Heart right ventricle (tissue), 16 donors: ENCODE measurements at regions not wholly inside any gene's neighbourhood (a gene's known extent, or its start where the extent isn't known, plus 50 kb on each side); places are given as distances from the start of the nearest gene placed in this dataset.

Experiments used
- ATAC-seq, 8 donors: fragments of 200-7000 bp; cut with Tn5 transposase; one replicate each; pipeline ENCODE4 v1.9.1; 2020; ENCODE audit warnings: mild to moderate bottlenecking in 8 of 8, moderate library complexity in 8 of 8, moderate number of reproducible peaks in 1 of 8
- DNase-seq, 2 donors: peaks; one replicate each; pipeline ENCODE4 v3.0.0-alpha.2; 2020
- H3K27ac ChIP-seq, 10 donors: fragments of 200-600 bp; sonication (generic) in 2 of 10; one replicate each; pipeline versions ENCODE4 v1.5.0 to v1.8.0; 2020 to 2022; ENCODE audit warnings: mild to moderate bottlenecking in 3 of 10
- H3K27me3 ChIP-seq, 7 donors: fragments of 200-600 bp; one replicate each; pipeline ENCODE4 v1.8.0; 2021 to 2022; ENCODE audit warnings: mild to moderate bottlenecking in 2 of 7
- H3K36me3 ChIP-seq, 9 donors: fragments of 200-600 bp; sonication (generic) in 1 of 9; one replicate each; pipeline versions ENCODE4 v1.5.0 to v1.8.0; 2020 to 2022; ENCODE audit warnings: mild to moderate bottlenecking in 2 of 9
- H3K4me1 ChIP-seq, 9 donors: fragments of 200-600 bp; sonication (generic) in 1 of 9; one replicate each; pipeline versions ENCODE4 v1.5.0 to v1.8.0; 2020 to 2022; ENCODE audit warnings: mild to moderate bottlenecking in 4 of 9
- H3K4me3 ChIP-seq, 10 donors: fragments of 200-600 bp; sonication (generic) in 2 of 10; one replicate each; pipeline versions ENCODE4 v1.5.0 to v1.8.0; 2020 to 2022; ENCODE audit warnings: mild to moderate bottlenecking in 7 of 10, moderate library complexity in 2 of 10
- H3K9me3 ChIP-seq, 11 donors: fragments of 200-600 bp in 10 of 11; sonication (generic) in 2 of 11; one replicate each; pipeline versions ENCODE4 v1.5.0 to v1.8.0; 2013 to 2022; ENCODE audit warnings: mild to moderate bottlenecking in 2 of 11, control low read depth in 1 of 11, moderate library complexity in 1 of 11
- WGBS, 2 donors: extraction: QIAGEN DNeasy Blood & Tissue Kit; methylation state at CpG; one replicate each; pipeline ENCODE4 v1.1.7; 2013; ENCODE audit warnings: inconsistent platforms in 1 of 2; 5-methylcytosine and 5-hydroxymethylcytosine counted together
- intact Hi-C, 10 donors: fragments of 100-400 bp; cut with DNase I; formaldehyde crosslinking; loops; one replicate each; pipeline versions ENCODE4 v1.11.1 to v1.14.2; 2022
- TF ChIP-seq, protein P1 (sequence below), 9 donors: fragments of 200-600 bp; sonication (generic) in 2 of 9; IDR thresholded peaks; one replicate each; pipeline versions ENCODE4 v1.5.0 to v1.8.0; 2021 to 2022; ENCODE audit warnings: antibody characterized with exemption in 9 of 9, mild to moderate bottlenecking in 5 of 9, moderate library complexity in 1 of 9
- donor health status: Arrhythmogenic right ventricular cardiomyopathy.
- donor health status: ischemic (EF 13 %, LVEDD 7.1; RV severe dilation, severe dysfunction).
- donor health status: healthy with polysubstance abuse.
- donor health status: DM: no; HTN: yes; CAD: no.
- donor health status: DM: no; HTN: no; CAD: no.
- donor health status: ischemic (EF 25% LVEDD 6.9; RV normal size, moderate dysfunction).
- donor health status: ischemic (EF 25% LVEDD 5.7; RV mildly dilated, moderate dysfunction).
- donor health status: healthy.
- donor health status: DM: yes; HTN: yes; CAD: no.
- donor health status: Ischemic cardiomyopathy.
- donor health status: ischemic (EF 35%, LVEDD 5.7; RV mildly dilated, moderate dysfunction).
- donor health status: nonischemic (EF 11% LVEDD 7.7; RV severe dilation, severe dysfunction).
- donor health status: DM: yes; HTN: yes; CAD: no.
- donor health status: PGD.
- donor health status: ischemic (EF 29% LVEDD 5.4; RV normal size, mild dysfunction).
- donor health status: nonischemic (EF 23%, LVEDD 6.1; RV moderate dilation, normal function).

DNA sequence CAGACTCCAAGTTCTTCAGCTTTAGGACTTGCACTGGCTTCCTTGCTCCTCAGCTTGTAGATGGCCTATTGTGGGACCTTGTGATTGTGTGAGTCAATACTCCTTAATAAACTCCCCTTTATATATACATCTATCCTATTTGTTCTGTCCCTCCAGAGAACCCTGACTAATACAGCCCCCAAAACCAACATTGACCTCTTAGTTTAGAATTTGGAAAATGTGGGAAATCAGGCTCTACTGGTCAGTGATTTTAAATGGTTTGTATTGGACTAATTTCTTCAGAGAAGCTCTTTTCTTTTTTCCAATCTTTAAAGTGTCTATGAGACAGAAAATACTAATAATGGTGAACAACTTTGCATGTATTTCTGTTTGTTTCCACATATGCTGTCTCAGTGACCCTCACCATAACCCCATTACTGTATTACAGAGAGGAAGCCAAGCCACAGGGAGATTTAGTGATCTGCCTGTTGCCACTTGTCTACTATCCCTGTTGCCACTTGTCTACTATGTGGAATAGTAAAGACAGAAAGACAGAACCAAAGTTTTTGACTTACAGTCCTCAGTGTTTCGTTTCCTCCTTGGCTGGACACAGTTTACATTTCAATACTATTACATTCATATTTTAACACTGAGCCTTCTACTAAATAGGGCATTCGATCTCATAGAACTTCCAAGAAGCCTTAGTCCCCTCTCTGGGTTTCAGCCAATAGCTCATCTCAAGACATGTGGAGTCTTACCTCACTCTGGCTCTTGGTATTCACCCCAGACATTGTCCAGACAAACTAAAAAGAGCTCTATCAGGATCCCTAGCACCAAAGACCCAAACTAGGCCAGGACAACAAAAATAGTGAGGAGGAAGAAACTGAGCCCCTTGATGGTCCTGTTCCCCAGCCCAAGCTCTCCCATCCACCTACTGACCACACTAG, 121.0 kb downstream of the AKR1D1 start:
- TF ChIP-seq, protein P1, sequence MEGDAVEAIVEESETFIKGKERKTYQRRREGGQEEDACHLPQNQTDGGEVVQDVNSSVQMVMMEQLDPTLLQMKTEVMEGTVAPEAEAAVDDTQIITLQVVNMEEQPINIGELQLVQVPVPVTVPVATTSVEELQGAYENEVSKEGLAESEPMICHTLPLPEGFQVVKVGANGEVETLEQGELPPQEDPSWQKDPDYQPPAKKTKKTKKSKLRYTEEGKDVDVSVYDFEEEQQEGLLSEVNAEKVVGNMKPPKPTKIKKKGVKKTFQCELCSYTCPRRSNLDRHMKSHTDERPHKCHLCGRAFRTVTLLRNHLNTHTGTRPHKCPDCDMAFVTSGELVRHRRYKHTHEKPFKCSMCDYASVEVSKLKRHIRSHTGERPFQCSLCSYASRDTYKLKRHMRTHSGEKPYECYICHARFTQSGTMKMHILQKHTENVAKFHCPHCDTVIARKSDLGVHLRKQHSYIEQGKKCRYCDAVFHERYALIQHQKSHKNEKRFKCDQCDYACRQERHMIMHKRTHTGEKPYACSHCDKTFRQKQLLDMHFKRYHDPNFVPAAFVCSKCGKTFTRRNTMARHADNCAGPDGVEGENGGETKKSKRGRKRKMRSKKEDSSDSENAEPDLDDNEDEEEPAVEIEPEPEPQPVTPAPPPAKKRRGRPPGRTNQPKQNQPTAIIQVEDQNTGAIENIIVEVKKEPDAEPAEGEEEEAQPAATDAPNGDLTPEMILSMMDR (IDR thresholded peaks at IDR 0.05), result no peak
- H3K4me3 ChIP-seq, result no peak overlapping the region

DNA sequence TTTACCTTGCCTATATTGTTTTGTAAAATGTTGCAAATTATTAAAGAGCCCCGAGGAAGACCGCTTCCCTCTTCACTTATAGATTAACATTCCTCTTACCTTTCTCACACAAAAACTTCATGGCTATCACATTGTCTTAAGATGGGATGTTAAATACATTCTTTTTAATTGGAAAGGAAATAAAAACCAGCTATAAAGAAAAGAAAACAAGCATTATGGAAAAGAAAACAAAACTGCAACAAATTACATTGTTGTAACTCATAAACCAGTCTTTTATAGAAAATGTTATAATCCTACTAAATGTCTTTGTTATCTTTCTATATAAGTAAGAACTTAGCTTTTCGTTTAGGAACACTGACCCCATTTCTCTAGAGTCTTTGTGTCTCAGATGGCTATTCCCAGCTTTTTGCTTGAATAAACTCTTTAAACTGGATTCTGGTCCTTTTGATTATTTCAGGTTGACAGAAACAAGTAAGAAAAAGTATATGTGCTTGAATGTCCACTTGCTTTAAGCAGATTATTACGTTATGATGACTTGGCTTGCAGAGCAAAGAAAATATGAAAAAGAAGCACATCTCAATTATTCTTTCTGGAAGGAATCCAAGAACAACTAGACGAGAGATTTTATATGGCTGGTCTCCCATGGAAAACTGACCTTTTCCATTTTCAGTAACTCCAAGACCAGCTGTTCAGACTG, 128.2 kb downstream of the AKR1D1 start:
- ATAC-seq (no peak), DNase-seq (no peak)
- Histone ChIP-seq H3K27me3 (no peaks in the 10 kb centered on the region), H3K4me3 (no peak overlapping the region), H3K36me3 (no peaks in the 10 kb centered on the region), H3K27ac (no peak overlapping the region), H3K4me1 (peaks cover 0 to 11% (median 0%) of the 10 kb centered on the region in 9 donors), H3K9me3 (peaks cover 0 to 8% (median 0%) of the 10 kb centered on the region in 11 donors)
- TF ChIP-seq, protein P1 (IDR thresholded peaks at IDR 0.05), result no peak
- WGBS, 2 donors, result 45 to 53% methylated on average over 5 of the region's 5 CpGs
- intact Hi-C loops, result no loop called here

More for the DNA sequence above, 121.0 kb downstream of the AKR1D1 start:
- intact Hi-C loops, result no loop called here
- peaks cover 0 to 27% (median 0%) of the 10 kb centered on the region in 9 donors for H3K4me1 ChIP-seq
- no peaks in the 10 kb centered on the region for H3K36me3 ChIP-seq
- H3K27me3 ChIP-seq, result no peaks in the 10 kb centered on the region
- WGBS, 2 donors, result 89% methylated on average over 2 of the region's 2 CpGs
- H3K9me3 ChIP-seq, result peaks cover 0 to 8% (median 0%) of the 10 kb centered on the region in 11 donors
- peak overlapping the region in 1 of 10 donors; percentile 68 for H3K27ac ChIP-seq
- no peak for DNase-seq
- ATAC-seq, result no peak

DNA sequence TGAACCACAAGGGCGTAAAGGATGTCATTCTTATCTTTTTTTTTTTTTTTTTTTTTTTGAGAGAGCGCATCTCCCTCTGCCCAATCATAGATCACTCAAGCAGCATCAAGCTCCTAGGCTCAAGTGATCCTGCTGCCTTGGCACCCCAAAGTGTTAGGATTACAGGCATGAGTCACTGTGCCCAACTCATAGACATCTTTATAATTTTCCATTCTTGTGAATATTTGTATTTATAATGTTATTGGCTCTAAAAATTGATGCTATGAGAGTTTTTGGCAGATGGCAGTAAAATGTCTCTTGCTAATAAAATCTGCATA, 128.7 kb downstream of the AKR1D1 start:
- TF ChIP-seq, protein P1 (IDR thresholded peaks at IDR 0.05), result no peak
- H3K9me3 ChIP-seq, result peaks cover 0 to 8% (median 0%) of the 10 kb centered on the region in 11 donors
- 57 to 65% methylated on average over 2 of the region's 2 CpGs for WGBS, 2 donors
- ATAC-seq (no peak), DNase-seq (no peak)
- H3K27me3 ChIP-seq, result no peaks in the 10 kb centered on the region
- peaks cover 0 to 11% (median 0%) of the 10 kb centered on the region in 9 donors for H3K4me1 ChIP-seq
- intact Hi-C loops, result loop anchor here in 1 of 10 donors (5.0 kb wide), 1 partner anchor 303 kb away; no protein-coding TSS in a partner anchor
- H3K4me3 ChIP-seq, result no peak overlapping the region
- H3K36me3 ChIP-seq, result no peaks in the 10 kb centered on the region
- H3K27ac ChIP-seq, result no peak overlapping the region

DNA sequence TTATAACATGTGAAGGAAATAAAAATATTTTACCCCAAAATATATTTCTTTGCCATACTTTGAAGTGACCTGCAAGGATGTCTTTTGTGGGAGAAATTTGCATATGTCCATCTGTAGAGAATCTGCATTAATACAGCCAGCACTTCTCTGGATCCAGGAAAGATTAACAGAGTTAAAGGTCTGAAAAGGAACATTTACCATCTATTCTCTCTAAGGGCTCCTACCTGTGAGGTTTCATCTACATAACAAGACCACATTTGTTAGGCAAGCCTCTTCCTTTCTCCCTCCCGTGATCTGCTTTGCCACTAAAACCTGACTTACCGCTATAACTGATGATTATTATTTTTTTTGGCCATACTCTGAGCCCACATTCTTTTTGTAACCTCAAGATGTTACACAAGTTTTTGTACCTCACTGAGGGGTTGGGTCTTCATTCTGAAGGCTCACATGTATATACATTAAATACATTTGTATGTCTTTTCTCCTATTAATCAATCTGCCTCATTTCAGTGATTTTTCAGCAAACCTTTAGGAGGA, 129.4 kb downstream of the AKR1D1 start:
- 86 to 87% methylated on average over 2 of the region's 2 CpGs for WGBS, 2 donors
- ATAC-seq, result no peak

More for the DNA sequence above, 129.4 kb downstream of the AKR1D1 start:
- peaks cover 0 to 11% (median 0%) of the 10 kb centered on the region in 9 donors for H3K4me1 ChIP-seq
- H3K36me3 ChIP-seq, result no peaks in the 10 kb centered on the region
- no peak for DNase-seq
- peaks cover 0 to 6% (median 0%) of the 10 kb centered on the region in 11 donors for H3K9me3 ChIP-seq
- H3K4me3 ChIP-seq, result no peak overlapping the region
- H3K27ac ChIP-seq, result no peak overlapping the region
- no peaks in the 10 kb centered on the region for H3K27me3 ChIP-seq
- TF ChIP-seq, protein P1 (IDR thresholded peaks at IDR 0.05), result no peak
- intact Hi-C loops, result loop anchor here in 1 of 10 donors (5.0 kb wide), 1 partner anchor 303 kb away; no protein-coding TSS in a partner anchor
